Duodenal mucosa (tissue), 2 donors: ENCODE measurements at regions not wholly inside any gene's neighbourhood (a gene's known extent, or its start where the extent isn't known, plus 50 kb on each side); places are given as distances from the start of the nearest gene placed in this dataset.

Experiments used
- H3K27ac ChIP-seq: one replicate; pipeline ENCODE4 v1.7.0; 2013; ENCODE audit warnings: low read depth, low read length
- H3K27me3 ChIP-seq, 2 donors: one replicate each; pipeline ENCODE4 v1.7.0; 2013; ENCODE audit warnings: low read length in 2 of 2, control low read depth in 1 of 2; ENCODE audit not compliant: insufficient read depth in 2 of 2, control insufficient read depth in 1 of 2
- H3K36me3 ChIP-seq, 2 donors: one replicate each; pipeline ENCODE4 v1.7.0; 2013; ENCODE audit warnings: low read length in 2 of 2, control low read depth in 1 of 2; ENCODE audit not compliant: insufficient read depth in 2 of 2, control insufficient read depth in 1 of 2
- H3K4me1 ChIP-seq, 2 donors: one replicate each; pipeline ENCODE4 v1.7.0; 2013; ENCODE audit warnings: low read length in 2 of 2, control low read depth in 1 of 2; ENCODE audit not compliant: insufficient read depth in 2 of 2, control insufficient read depth in 1 of 2
- H3K4me3 ChIP-seq, 2 donors: one replicate each; pipeline ENCODE4 v1.7.0; 2013; ENCODE audit warnings: low read length in 2 of 2, low read depth in 1 of 2
- H3K9ac ChIP-seq, 2 donors: one replicate each; pipeline ENCODE4 v1.7.0; 2013; ENCODE audit warnings: low read length in 2 of 2, low read depth in 1 of 2
- H3K9me3 ChIP-seq, 2 donors: one replicate each; pipeline ENCODE4 v1.7.0; 2013; ENCODE audit warnings: low read length in 2 of 2, control low read depth in 1 of 2; ENCODE audit not compliant: control insufficient read depth in 1 of 2

DNA sequence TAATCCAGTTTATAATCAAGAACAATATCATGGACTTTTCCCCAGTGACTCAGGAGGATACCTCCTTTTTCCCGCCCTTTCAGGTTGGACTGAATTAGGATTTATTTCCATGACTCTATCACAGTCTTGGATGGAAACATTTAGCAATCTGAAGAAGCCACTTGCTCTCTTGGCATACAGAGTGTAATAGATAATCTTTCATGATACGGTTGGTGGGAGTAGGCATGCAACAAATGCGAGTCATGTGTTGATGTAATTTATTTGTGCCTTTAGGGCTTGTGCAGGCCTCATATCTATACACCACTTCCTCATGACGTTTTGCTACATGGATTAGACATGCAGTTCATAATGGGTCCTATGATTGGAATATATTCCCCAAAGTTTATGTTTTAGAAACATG, 54.2 kb upstream of the MCTP2 start:
- H3K4me3 ChIP-seq = no peak overlapping the region
- no peaks in the 10 kb centered on the region for H3K9me3 ChIP-seq
- H3K27me3 ChIP-seq = no peaks in the 10 kb centered on the region
- H3K9ac ChIP-seq = no peak overlapping the region
- no peaks in the 10 kb centered on the region for H3K4me1 ChIP-seq
- no peaks in the 10 kb centered on the region for H3K36me3 ChIP-seq
- no peak overlapping the region for H3K27ac ChIP-seq

DNA sequence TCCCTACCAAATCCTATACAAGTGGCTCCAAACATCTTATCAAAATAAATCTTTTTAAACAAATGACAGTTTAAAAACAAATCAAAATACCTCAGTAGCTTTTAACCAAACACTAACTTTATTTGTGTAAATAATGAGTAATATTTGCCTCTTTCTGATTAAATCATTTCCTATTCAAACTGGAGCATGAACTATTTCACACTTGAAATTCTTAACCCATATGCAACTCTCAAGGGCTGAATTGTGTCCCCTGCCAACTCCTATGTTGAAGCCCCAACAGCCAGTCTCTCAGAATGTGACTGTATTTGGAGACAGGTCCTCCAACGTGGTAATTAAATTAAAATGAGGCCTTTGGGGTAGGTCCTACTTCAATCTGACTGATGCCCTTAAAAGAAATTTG, 55.9 kb upstream of the MCTP2 start:
- H3K4me3 ChIP-seq = no peak overlapping the region
- H3K9ac ChIP-seq = no peak overlapping the region
- H3K9me3 ChIP-seq = peaks cover 0 to 4% of the 10 kb centered on the region in 2 donors
- H3K4me1 ChIP-seq = no peaks in the 10 kb centered on the region
- H3K27ac ChIP-seq = no peak overlapping the region
- H3K36me3 ChIP-seq = no peaks in the 10 kb centered on the region
- H3K27me3 ChIP-seq = no peaks in the 10 kb centered on the region

DNA sequence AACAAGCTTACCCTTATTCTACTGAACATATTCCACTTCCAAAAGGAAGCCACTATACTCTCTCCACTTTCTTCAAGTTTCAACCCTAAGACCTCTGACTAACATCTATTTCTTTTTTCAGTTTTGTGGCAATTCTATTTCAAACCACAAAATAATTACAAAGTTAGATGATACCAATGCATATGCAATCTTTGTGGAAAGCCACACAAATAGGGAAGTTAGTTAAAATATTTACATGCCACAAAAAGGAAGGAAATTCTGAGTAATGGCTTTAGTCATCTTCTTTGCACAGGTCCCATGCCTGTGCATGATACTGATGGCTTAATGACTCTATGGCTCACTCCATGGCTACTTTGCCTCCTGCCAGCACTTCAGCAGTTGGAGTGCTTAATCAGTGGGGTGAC, 57.0 kb upstream of the MCTP2 start:
- Histone ChIP-seq H3K4me3 (no peak overlapping the region), H3K27me3 (no peaks in the 10 kb centered on the region), H3K27ac (no peak overlapping the region), H3K9me3 (peaks cover 0 to 4% of the 10 kb centered on the region in 2 donors), H3K4me1 (no peaks in the 10 kb centered on the region), H3K36me3 (no peaks in the 10 kb centered on the region), H3K9ac (no peak overlapping the region)

DNA sequence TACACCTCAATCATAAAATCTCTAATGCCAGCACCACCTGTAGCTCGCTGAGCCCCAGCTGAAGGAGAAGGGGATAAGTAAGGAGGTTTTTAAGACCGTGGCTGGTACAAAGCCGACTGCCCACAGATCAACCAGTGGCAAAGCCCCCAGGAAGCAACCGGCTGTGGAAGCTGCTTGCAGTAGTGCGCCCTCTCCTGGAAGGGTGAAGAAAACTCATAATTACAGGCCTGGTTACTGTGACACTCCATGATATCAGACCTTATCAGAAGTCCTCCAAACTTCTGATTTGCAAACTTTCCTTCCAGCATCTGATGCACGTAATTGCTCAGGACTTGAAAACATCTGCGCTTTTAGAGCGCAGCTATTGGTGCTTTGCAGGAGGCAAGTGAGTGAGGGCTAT, 63.1 kb upstream of the MCTP2 start:
- Histone ChIP-seq H3K36me3 (no peaks in the 10 kb centered on the region), H3K27ac (no peak overlapping the region), H3K9ac (no peak overlapping the region), H3K27me3 (no peaks in the 10 kb centered on the region), H3K4me3 (no peak overlapping the region), H3K4me1 (no peaks in the 10 kb centered on the region), H3K9me3 (peaks cover 0 to 4% of the 10 kb centered on the region in 2 donors)

DNA sequence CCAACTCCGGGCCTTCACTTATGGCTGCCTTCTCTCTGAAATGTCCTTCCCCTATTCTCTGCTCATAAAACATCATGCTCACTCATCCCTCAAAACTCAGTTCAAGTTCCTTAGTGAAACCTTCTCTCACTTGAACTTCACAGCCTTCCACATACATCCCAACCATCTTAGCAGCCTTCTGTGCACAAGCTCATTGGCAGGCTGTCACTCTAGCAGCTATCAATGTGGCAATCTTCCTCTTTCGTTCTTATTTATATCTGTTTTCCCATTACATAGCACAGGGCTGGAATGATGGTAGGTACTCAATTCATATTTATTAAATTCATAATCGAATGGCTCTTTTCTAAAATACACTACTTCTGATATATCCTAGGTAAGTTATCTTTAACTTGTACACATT, 66.4 kb upstream of the MCTP2 start:
- no peak overlapping the region for H3K27ac ChIP-seq
- H3K36me3 ChIP-seq = no peaks in the 10 kb centered on the region
- no peaks in the 10 kb centered on the region for H3K27me3 ChIP-seq
- no peaks in the 10 kb centered on the region for H3K4me1 ChIP-seq
- H3K9ac ChIP-seq = no peak overlapping the region
- H3K9me3 ChIP-seq = no peaks in the 10 kb centered on the region
- no peak overlapping the region for H3K4me3 ChIP-seq

DNA sequence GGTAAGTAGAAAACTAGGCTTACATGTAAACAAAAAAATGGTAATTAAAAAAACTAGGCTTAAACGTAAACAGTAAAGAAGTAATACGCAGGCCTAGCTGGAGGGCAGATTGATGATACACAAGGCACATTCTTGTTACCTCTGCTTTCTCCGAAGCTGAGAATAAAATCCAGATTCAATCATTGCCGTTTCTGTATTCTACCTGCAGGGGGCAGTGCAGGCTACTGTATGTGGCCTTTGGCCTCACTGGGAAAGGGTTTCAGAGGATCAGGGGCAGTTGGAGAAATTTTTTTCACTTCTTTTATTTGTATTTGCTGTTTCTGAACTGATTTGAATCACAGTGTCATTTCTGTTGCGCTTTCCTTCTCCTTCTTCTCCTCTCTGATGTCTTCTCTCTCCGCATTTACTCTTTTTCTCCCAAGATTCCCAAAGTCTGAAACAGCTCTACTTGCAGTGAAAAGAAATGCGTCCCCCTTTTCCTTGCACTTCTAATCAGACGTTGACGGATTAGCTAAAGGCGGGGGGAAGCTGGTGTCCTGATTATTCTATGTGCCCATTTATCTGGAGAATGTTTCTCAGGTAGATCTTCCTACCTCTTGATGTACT, 67.1 kb upstream of the MCTP2 start:
- H3K4me3 ChIP-seq = no peak overlapping the region
- H3K4me1 ChIP-seq = no peaks in the 10 kb centered on the region
- H3K9ac ChIP-seq = no peak overlapping the region
- no peaks in the 10 kb centered on the region for H3K9me3 ChIP-seq
- H3K27ac ChIP-seq = no peak overlapping the region
- no peaks in the 10 kb centered on the region for H3K36me3 ChIP-seq
- no peaks in the 10 kb centered on the region for H3K27me3 ChIP-seq

DNA sequence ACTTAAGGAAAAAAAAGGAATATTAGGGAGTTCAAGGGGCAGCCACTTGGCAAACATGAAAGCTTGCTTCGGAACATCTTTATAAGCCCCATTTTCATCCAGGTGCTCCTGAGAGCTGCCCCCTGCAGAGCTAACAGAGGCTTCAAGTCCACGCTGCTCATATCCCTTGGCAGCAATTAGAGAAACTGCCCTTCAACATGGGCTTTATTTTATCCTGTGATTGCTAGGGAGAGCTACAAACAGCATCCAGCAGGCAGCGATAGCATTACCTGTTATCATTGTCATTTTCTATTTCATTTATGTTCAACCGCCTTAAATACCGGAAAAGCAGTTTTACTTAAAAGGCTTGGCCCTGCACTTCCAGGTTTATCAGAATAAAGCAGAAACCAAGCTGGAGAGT, 68.4 kb upstream of the MCTP2 start:
- Histone ChIP-seq H3K9me3 (no peaks in the 10 kb centered on the region), H3K27ac (no peak overlapping the region), H3K36me3 (no peaks in the 10 kb centered on the region), H3K4me1 (no peaks in the 10 kb centered on the region), H3K27me3 (no peaks in the 10 kb centered on the region), H3K4me3 (no peak overlapping the region), H3K9ac (no peak overlapping the region)

DNA sequence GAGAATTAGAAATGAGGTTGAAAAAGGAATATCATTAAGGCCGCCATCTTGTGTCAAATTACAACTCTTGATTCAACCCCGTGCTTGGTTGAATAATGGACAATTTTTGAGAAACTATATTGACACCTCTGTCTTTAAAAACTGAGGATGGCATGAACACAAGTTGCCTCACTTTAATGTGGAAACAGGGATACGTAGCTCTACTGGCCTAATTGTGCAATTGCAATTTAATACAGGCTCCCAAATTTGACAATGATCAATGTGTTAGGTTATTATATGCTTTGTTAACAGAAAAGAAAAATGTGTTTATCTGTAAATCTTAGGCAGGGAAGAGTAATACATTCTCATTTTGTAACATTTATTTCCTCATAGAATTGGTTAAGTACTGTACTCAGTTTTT, 77.1 kb upstream of the MCTP2 start:
- Histone ChIP-seq H3K9me3 (no peaks in the 10 kb centered on the region), H3K9ac (no peak overlapping the region), H3K36me3 (no peaks in the 10 kb centered on the region), H3K4me3 (no peak overlapping the region), H3K27ac (no peak overlapping the region), H3K27me3 (no peaks in the 10 kb centered on the region), H3K4me1 (no peaks in the 10 kb centered on the region)

DNA sequence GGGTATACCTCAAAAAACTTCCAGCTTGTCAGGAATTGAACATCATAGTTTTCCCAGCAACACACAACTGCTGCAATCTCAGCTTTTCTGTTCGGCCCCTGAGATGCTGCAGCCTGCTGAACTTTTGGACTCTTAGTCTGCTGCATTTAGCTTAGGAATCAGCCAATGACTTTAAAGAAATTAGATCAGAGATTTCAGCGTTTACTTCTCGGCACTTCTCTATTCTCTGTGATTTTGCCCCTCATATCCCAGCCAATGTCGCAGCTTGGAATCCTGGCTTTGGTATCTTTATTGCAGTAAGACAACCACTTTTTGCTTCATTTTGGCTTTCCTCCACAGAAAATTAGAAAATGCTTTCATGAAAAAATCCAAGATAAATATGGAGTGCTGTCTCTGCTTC, 86.3 kb upstream of the MCTP2 start:
- H3K4me1 ChIP-seq = no peaks in the 10 kb centered on the region
- no peaks in the 10 kb centered on the region for H3K36me3 ChIP-seq
- no peaks in the 10 kb centered on the region for H3K9me3 ChIP-seq
- no peak overlapping the region for H3K4me3 ChIP-seq
- no peak overlapping the region for H3K27ac ChIP-seq
- no peaks in the 10 kb centered on the region for H3K27me3 ChIP-seq
- no peak overlapping the region for H3K9ac ChIP-seq

DNA sequence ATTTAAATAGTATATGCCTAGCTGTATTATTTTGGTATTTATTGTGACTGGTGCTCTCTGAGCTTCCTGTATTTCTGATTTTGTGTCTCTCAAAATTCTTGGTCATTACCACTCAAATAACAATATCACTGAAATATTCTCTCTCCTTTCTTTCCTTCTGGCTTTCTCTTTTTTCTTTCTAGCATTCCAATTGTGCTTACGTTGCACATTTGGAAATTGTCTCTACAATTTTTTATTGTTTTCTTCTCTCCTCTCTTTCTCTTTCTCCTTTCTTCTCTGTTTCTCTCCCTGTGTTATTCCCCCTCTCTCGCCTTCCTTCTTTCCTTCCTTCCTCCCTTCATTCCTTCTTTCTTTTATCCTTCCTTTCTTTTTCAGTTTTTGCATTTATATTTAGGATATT, 89.6 kb upstream of the MCTP2 start:
- H3K27me3 ChIP-seq = peaks cover 5 to 6% of the 10 kb centered on the region in 2 donors
- no peak overlapping the region for H3K9ac ChIP-seq
- H3K4me1 ChIP-seq = no peaks in the 10 kb centered on the region
- H3K4me3 ChIP-seq = no peak overlapping the region
- no peaks in the 10 kb centered on the region for H3K36me3 ChIP-seq
- no peaks in the 10 kb centered on the region for H3K9me3 ChIP-seq
- no peak overlapping the region for H3K27ac ChIP-seq
